Activated T-helper 2 cell treated with anti-CD3 and anti-CD28 coated beads, Interferon-gamma antibody, Interleukin-2, Interleukin-4, amounts not matched to agents 10 μg/mL and 5 μg/mL and 100 μg/mL, durations not matched to agents 14 hours and 24 hours and 36 hours (primary cell): ENCODE measurements at regions not wholly inside any gene's neighbourhood (a gene's known extent, or its start where the extent isn't known, plus 50 kb on each side); places are given as distances from the start of the nearest gene placed in this dataset.

ENCODE experiments used
- DNase-seq: peaks from one replicate; pipeline ENCODE4 v3.0.0; 2021; ENCODE audit warnings: low spot score
- H3K27ac Mint-ChIP-seq: one replicate; pipeline ENCODE4 v1.8.0; 2021; ENCODE audit warnings: mixed read lengths
- H3K27me3 Mint-ChIP-seq: one replicate; pipeline ENCODE4 v1.8.0; 2021; ENCODE audit warnings: low read depth, mixed read lengths
- H3K36me3 Mint-ChIP-seq: one replicate; pipeline ENCODE4 v1.8.0; 2021; ENCODE audit warnings: low read depth, mixed read lengths
- H3K4me1 Mint-ChIP-seq: one replicate; pipeline ENCODE4 v1.8.0; 2021; ENCODE audit warnings: low read depth, mixed read lengths
- H3K4me3 Mint-ChIP-seq: one replicate; pipeline ENCODE4 v1.8.0; 2021; ENCODE audit warnings: low read depth, mild to moderate bottlenecking, moderate library complexity, mixed read lengths
- H3K9me3 Mint-ChIP-seq: one replicate; pipeline ENCODE4 v1.8.0; 2021; ENCODE audit warnings: mixed read lengths
- intact Hi-C: fragments of 100-400 bp; cut with micrococcal nuclease; formaldehyde crosslinking; loops from one replicate; pipeline ENCODE4 v1.15.1; 2023

DNA sequence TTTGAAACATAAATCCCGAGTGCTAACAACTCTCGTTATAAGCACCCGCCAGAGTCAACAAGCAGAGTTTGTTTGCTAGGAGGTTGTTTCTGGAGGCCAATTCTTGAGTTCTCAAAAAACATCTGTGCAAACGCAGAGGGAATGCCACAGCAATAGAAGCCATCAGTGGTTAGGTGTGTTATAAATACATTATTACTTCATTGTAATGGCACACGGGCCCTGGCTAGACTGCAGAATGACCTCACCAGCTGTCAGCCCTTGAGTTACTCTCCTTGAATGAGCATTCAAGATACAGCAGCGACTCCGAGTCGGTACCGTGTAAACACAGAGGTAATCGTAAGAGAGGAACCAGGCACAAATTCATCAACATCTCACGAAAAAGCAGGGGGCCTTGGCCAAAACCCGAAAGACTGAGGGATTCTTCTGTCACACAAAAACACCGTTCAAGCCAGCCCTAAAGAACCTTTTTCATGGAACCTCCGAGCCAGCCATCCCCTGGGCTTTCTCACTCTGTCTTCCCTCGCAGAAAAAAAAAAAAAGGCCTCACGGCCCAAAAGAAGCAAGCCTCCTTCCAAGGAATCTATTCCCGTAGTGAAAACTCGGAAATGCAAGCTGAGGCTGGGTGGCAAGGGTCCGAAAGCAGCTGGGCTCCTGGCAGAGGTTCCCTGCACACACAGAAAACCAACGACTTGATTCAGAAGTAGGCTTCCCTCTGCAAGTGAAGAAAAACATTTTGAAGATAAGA, 133.7 kb upstream of the MEIS1 start:
- H3K4me3 Mint-ChIP-seq, result no peak overlapping the region
- DNase-seq, result no peak
- H3K9me3 Mint-ChIP-seq, result peaks cover 3% of the 10 kb centered on the region
- H3K27ac Mint-ChIP-seq, result no peak overlapping the region
- no peaks in the 10 kb centered on the region for H3K36me3 Mint-ChIP-seq
- no peaks in the 10 kb centered on the region for H3K27me3 Mint-ChIP-seq
- no peaks in the 10 kb centered on the region for H3K4me1 Mint-ChIP-seq
- intact Hi-C loops, result no loop called here

GRCh38 chr2:66283787-66284186, 151.1 kb upstream of the MEIS1 start:
- Mint-ChIP-seq H3K9me3 (no peaks in the 10 kb centered on the region), H3K36me3 (no peaks in the 10 kb centered on the region), H3K4me1 (no peaks in the 10 kb centered on the region), H3K4me3 (no peak overlapping the region), H3K27ac (no peak overlapping the region), H3K27me3 (no peaks in the 10 kb centered on the region)
- intact Hi-C loops, result no loop called here
- no peak for DNase-seq

- H3K4me3 Mint-ChIP-seq, result no peak overlapping the region
- H3K9me3 Mint-ChIP-seq, result no peaks in the 10 kb centered on the region
- intact Hi-C loops, result no loop called here
- H3K36me3 Mint-ChIP-seq, result no peaks in the 10 kb centered on the region
- no peak for DNase-seq
- no peaks in the 10 kb centered on the region for H3K27me3 Mint-ChIP-seq
- no peak overlapping the region for H3K27ac Mint-ChIP-seq
- H3K4me1 Mint-ChIP-seq, result no peaks in the 10 kb centered on the region
These were observed 152.9 kb upstream of the MEIS1 start for GRCh38 chr2:66281980-66282379.

DNA sequence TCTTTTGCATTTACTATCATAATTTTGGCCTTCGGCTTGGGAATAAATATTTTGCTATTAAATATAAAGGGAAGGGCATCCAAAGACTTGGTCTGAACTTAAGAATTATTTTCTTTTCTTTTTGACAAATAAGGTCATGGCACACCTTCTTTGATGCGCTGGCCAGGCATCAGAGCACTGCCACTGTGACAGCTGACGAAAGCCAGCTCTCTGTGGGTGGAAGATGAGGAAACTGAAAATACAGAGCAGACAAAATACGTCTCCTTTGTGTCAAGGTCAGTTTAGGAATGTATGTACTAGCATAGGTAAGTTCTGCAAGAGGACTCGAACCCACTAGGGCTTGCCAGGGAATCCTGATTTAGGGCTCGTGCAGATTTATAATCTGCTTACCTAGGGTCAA, 155.9 kb upstream of the MEIS1 start:
- no peak for DNase-seq
- Mint-ChIP-seq H3K4me1 (no peaks in the 10 kb centered on the region), H3K27ac (no peak overlapping the region), H3K27me3 (no peaks in the 10 kb centered on the region), H3K9me3 (no peaks in the 10 kb centered on the region), H3K36me3 (no peaks in the 10 kb centered on the region), H3K4me3 (no peak overlapping the region)
- intact Hi-C loops, result no loop called here

GRCh38 chr2:66275984-66276383, 158.9 kb upstream of the MEIS1 start:
- H3K27ac Mint-ChIP-seq, result no peak overlapping the region
- DNase-seq, result no peak
- no peaks in the 10 kb centered on the region for H3K36me3 Mint-ChIP-seq
- intact Hi-C loops, result no loop called here
- H3K27me3 Mint-ChIP-seq, result no peaks in the 10 kb centered on the region
- H3K4me1 Mint-ChIP-seq, result no peaks in the 10 kb centered on the region
- no peaks in the 10 kb centered on the region for H3K9me3 Mint-ChIP-seq
- H3K4me3 Mint-ChIP-seq, result no peak overlapping the region

DNA sequence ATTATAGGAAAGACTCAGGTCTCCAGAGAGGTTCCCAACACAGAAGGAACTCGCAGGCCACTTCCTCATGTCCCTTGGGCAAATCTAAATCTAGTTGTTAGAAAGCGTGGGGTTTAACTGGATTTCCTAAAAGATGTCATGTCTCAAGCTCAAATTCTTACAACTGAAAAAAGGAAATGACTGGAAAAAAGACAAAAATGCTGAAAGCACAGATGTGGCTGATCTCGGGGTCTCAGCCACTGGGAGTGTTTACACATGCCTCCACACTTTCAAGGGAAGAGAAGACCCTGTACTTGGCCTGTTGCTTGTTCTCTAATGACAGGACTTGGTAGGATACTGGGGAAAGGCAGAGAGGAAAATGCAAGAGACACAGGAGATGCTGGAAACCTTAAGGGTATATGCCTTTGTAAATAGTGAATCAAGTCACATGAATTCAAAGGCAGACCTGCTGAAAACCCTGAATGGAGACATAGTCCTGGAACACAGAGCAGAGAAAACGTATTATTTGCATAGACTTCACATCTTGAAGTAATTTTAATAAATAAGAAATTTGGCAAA, 160.9 kb upstream of the MEIS1 start:
- Mint-ChIP-seq H3K4me3 (no peak overlapping the region), H3K4me1 (no peaks in the 10 kb centered on the region), H3K9me3 (no peaks in the 10 kb centered on the region), H3K27ac (no peak overlapping the region), H3K27me3 (no peaks in the 10 kb centered on the region), H3K36me3 (no peaks in the 10 kb centered on the region)
- DNase-seq, result no peak
- intact Hi-C loops, result no loop called here

GRCh38 chr2:66272751-66273150, 162.2 kb upstream of the MEIS1 start:
- no peaks in the 10 kb centered on the region for H3K9me3 Mint-ChIP-seq
- intact Hi-C loops, result no loop called here
- no peak overlapping the region for H3K4me3 Mint-ChIP-seq
- H3K36me3 Mint-ChIP-seq, result no peaks in the 10 kb centered on the region
- no peaks in the 10 kb centered on the region for H3K4me1 Mint-ChIP-seq
- H3K27ac Mint-ChIP-seq, result no peak overlapping the region
- no peaks in the 10 kb centered on the region for H3K27me3 Mint-ChIP-seq
- DNase-seq, result no peak

DNA sequence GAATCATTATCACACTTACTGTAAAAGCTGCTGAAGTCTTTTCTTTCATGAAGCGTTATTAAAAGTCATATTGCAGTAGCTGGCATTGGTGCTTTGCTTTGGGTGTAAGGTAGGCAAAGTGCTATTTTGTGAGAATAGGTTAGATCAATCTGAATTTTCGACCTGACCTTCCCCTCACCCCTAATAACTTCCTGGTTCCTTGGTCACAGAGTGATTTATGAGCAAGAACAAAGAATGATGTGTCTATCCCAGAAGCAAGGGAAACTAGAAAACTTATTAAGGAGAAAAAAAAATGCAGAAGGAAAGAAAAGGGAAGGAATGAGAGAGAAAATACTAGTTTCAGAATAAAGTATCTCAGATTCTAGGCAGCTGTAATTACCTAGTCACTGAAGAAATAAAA, 163.1 kb upstream of the MEIS1 start:
- Mint-ChIP-seq H3K27me3 (no peaks in the 10 kb centered on the region), H3K9me3 (no peaks in the 10 kb centered on the region), H3K4me1 (no peaks in the 10 kb centered on the region), H3K27ac (no peak overlapping the region), H3K4me3 (no peak overlapping the region), H3K36me3 (no peaks in the 10 kb centered on the region)
- intact Hi-C loops, result no loop called here
- DNase-seq, result no peak

- Mint-ChIP-seq H3K27ac (no peak overlapping the region), H3K4me3 (no peak overlapping the region), H3K4me1 (no peaks in the 10 kb centered on the region), H3K36me3 (no peaks in the 10 kb centered on the region), H3K9me3 (no peaks in the 10 kb centered on the region), H3K27me3 (no peaks in the 10 kb centered on the region)
- DNase-seq, result no peak
- intact Hi-C loops, result no loop called here
These were observed 164.7 kb upstream of the MEIS1 start for GRCh38 chr2:66270247-66270646.

DNA sequence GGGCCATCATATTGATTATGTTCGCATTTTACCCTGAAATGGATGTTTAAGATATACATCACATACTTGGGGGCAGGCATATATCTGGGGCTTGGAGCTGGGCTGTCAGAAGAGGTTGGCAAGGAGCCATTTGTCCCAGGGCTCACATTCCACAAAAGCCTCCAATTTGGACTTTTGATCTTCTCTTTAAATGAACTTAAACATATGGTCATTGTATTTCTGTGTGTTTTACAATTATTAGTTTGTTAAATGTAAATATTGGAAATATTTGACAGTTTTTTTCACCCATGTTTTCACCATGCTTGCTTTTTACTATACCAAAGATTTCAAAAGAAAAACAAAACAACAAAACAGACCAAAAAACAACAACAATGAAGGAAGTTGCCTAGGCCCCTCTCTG, 165.8 kb upstream of the MEIS1 start:
- H3K27ac Mint-ChIP-seq, result no peak overlapping the region
- no peaks in the 10 kb centered on the region for H3K9me3 Mint-ChIP-seq
- intact Hi-C loops, result no loop called here
- H3K27me3 Mint-ChIP-seq, result no peaks in the 10 kb centered on the region
- H3K4me3 Mint-ChIP-seq, result no peak overlapping the region
- no peak for DNase-seq
- no peaks in the 10 kb centered on the region for H3K36me3 Mint-ChIP-seq
- H3K4me1 Mint-ChIP-seq, result no peaks in the 10 kb centered on the region

GRCh38 chr2:66268756-66269155, 166.2 kb upstream of the MEIS1 start:
- H3K36me3 Mint-ChIP-seq, result no peaks in the 10 kb centered on the region

GRCh38 chr2:66264354-66264753, 170.6 kb upstream of the MEIS1 start:
- Mint-ChIP-seq H3K4me1 (no peaks in the 10 kb centered on the region), H3K36me3 (no peaks in the 10 kb centered on the region), H3K27ac (no peak overlapping the region), H3K27me3 (no peaks in the 10 kb centered on the region), H3K4me3 (no peak overlapping the region), H3K9me3 (no peaks in the 10 kb centered on the region)
- intact Hi-C loops, result no loop called here
- no peak for DNase-seq

More at GRCh38 chr2:66268756-66269155, 166.2 kb upstream of the MEIS1 start:
- Mint-ChIP-seq H3K27me3 (no peaks in the 10 kb centered on the region), H3K4me1 (no peaks in the 10 kb centered on the region), H3K9me3 (no peaks in the 10 kb centered on the region), H3K4me3 (no peak overlapping the region), H3K27ac (no peak overlapping the region)
- intact Hi-C loops, result no loop called here
- DNase-seq, result no peak

- Mint-ChIP-seq H3K36me3 (no peaks in the 10 kb centered on the region), H3K4me3 (no peak overlapping the region), H3K27ac (no peak overlapping the region), H3K27me3 (no peaks in the 10 kb centered on the region), H3K4me1 (no peaks in the 10 kb centered on the region), H3K9me3 (no peaks in the 10 kb centered on the region)
- no peak for DNase-seq
- intact Hi-C loops, result no loop called here
These were observed 179.1 kb upstream of the MEIS1 start for GRCh38 chr2:66255867-66256266.

DNA sequence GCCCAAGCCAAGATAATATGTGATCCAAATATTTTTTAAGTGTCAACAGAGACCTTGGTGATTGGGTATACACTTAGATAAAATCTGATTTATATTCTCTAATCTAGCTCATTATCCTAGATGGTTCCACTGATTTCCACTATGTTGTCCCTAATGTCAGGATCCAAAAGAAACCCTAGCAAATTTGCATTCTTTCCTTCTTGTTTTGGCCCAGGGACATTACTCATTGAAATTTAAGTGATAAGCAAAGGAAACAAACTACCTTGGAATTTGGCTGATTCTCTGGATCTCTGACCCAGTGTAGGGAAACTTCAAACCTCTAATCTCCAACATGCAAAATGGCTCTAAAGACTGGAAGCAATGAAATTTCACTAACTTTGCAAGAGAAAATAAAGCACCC, 179.8 kb upstream of the MEIS1 start:
- DNase-seq, result no peak
- Mint-ChIP-seq H3K27ac (no peak overlapping the region), H3K4me1 (no peaks in the 10 kb centered on the region), H3K9me3 (no peaks in the 10 kb centered on the region), H3K4me3 (no peak overlapping the region), H3K36me3 (no peaks in the 10 kb centered on the region), H3K27me3 (no peaks in the 10 kb centered on the region)
- intact Hi-C loops, result no loop called here
